GM10266 (cell line): ENCODE measurements at regions not wholly inside any gene's neighbourhood (a gene's known extent, or its start where the extent isn't known, plus 50 kb on each side); places are given as distances from the start of the nearest gene placed in this dataset.

Source experiments
- DNase-seq: peaks from one replicate; pipeline ENCODE4 v3.0.0; 2012; ENCODE audit errors: extremely low spot score
- TF ChIP-seq, protein P1 (sequence below): IDR thresholded peaks from 2 replicates; pipeline ENCODE4 v1.5.1; 2012; ENCODE audit warnings: mild to moderate bottlenecking, low read depth; ENCODE audit not compliant: control insufficient read depth, insufficient read depth; ENCODE audit errors: missing control alignments

DNA sequence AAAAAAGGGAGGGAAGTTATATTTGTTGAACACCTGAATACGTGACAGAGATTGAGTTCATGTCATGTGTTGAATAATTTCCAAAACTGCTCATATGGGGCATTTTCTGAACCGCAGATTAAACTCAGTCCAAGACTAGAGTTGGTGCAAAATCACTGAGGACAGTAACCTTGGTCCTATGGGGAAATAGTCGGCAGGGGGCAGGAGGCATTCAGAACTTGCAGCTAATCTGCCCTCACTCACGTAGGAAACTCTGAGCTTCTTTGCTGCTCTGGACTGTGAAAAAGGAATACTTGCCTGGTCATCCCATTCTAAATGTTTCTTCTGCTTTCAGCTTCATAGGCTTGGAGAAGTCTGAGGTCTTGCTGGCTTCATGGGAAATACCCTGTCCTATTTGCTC is 228.3 kb upstream of the ZP4 start:
- TF ChIP-seq, protein P1, sequence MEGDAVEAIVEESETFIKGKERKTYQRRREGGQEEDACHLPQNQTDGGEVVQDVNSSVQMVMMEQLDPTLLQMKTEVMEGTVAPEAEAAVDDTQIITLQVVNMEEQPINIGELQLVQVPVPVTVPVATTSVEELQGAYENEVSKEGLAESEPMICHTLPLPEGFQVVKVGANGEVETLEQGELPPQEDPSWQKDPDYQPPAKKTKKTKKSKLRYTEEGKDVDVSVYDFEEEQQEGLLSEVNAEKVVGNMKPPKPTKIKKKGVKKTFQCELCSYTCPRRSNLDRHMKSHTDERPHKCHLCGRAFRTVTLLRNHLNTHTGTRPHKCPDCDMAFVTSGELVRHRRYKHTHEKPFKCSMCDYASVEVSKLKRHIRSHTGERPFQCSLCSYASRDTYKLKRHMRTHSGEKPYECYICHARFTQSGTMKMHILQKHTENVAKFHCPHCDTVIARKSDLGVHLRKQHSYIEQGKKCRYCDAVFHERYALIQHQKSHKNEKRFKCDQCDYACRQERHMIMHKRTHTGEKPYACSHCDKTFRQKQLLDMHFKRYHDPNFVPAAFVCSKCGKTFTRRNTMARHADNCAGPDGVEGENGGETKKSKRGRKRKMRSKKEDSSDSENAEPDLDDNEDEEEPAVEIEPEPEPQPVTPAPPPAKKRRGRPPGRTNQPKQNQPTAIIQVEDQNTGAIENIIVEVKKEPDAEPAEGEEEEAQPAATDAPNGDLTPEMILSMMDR, result no peak
- DNase-seq, result no peak

DNA sequence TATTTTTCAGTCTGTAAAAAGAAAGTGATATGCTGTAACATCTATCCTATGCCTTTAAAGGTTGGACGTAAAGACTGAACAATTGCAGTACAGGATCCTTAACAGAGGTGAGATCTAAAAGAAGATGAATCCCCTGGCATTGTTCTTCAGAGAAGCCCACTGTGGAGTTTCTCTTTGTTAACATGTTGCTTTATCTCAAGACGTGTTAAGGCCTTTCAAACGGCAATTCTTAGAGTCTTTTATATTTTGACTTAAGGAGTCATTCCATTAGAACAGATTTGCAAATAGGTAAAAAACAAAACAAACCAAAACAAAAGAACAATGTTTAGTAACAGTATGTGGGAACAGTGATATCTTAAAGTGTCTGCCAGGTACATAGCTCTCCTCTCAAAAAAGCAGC is 225.1 kb upstream of the ZP4 start:
- DNase-seq, result no peak
- TF ChIP-seq, protein P1, result no peak

DNA sequence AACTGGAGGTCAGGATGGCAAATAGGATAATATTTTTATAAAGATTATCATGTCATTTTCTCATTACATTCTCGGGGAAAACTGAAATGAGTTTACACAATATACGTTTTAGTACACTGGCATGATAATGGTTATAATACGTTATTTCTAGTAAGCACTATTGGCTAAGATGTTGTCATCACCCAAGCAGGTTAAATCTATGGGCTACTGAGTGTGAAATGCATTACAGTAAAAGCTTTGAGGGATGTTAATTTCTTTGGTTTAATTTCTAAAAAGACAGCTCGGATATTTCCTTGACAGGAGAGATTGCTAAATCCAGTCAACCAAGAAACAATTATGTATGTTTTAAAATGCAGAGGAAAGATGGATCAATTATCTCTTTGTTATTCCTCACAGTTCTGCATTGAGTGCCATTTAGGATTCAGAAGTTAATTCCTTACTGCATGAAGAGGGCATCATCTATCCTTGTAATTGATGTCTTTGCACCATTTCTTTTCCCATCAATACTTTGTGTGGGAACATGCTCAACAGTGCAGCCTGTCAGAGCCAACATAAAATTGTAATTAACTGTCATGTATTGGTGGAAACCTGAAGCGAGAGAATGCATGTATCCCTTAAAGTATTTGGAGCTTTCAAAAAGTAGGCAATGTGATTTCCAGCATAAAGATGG is 222.4 kb upstream of the ZP4 start:
- DNase-seq, result no peak
- TF ChIP-seq, protein P1, result no peak

DNA sequence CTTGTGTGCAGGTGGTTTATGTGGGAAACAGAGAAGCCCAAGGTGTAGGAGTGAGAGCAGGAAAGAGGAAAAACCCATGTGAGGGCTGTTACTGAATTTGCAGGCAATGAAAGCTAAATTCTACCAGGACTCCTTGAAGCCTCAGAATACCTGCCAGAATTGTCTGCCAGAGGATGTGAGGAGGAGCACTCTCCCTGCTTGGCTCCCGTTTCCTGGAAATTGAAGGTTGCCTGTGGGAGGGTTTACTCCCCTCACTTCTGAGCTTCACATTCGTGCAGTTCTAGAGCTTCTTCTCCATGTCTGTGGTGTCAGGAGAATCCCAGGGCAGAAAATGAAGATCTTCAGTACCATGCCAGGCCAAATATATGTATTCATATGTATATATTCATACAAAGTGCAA is 220.8 kb upstream of the ZP4 start:
- TF ChIP-seq, protein P1, result no peak

DNA sequence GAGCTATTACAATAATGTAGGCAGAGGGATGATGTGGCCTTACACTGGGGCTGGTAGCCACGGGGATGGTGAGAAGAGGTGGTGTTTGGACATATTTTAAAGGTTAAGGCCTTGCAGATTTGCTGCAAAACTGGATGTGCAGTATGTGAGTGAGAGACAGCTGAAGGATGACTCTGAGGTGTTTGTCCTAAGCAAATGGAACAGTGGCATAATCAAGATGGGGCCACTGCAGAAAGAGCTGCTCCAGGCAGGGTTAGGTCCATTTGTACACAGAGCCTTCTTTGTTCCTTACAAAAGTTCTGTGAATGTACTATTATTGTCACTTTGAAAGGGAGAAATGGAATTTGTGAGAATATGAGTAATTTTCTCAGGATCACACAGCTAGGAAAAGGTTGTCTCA is 220.4 kb upstream of the ZP4 start:
- no peak for DNase-seq
- TF ChIP-seq, protein P1, result no peak

More for the DNA sequence above, 220.8 kb upstream of the ZP4 start:
- no peak for DNase-seq

DNA sequence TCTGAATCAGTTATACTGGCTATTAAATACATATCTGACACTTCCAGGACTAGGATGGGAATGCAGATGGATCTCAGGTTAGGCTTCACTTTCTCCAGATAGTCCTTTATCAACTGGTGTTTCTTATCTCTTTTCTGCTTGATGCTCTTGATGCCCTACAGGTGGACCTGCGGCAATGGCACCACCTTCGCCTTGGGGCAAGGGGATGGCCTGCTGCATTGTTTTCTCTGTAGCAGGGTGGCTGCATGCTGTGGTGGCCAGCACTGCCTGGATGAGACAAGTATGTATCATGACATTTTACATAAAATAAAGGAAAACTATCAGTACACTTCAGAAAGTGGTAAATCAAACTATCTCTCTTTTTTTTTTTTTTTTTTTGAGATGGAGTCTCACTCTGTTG is 217.7 kb upstream of the ZP4 start:
- TF ChIP-seq, protein P1, result no peak
- no peak for DNase-seq

DNA sequence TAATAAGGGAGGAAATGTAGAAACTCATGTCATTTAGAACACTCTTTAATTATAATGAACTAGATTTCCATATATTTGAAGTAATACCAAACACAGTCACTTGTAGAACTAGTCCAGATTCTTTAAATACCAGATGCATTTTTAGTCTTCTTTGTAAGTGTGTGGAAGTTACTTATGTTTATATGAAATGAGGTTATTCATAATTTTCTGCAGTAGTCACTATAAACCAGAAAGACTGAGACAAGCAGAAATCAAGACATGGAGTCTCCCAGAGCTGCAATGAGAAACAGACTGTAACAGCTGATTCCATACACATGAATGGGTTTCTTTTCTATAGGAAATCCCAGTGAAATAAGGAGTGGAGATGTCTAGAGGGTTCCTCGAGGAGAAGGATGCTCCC is 216.6 kb upstream of the ZP4 start:
- TF ChIP-seq, protein P1, result no peak

More for the DNA sequence above, 216.6 kb upstream of the ZP4 start:
- no peak for DNase-seq
